HCT116 (cell line): ENCODE measurements at regions not wholly inside any gene's neighbourhood (a gene's known extent, or its start where the extent isn't known, plus 50 kb on each side); places are given as distances from the start of the nearest gene placed in this dataset.

Experiments
- ATAC-seq: fragments of 200-7000 bp; cut with Tn5 transposase; 2 replicates; pipeline ENCODE4 v1.9.1; 2020; ENCODE audit warnings: mild to moderate bottlenecking, moderate library complexity
- BruUV-seq: library from RNA; stranded (reverse); fragments of 400-500 nt; replicated peaks from 2 replicates; lab custom pipeline; 2021; lab: Mats Ljungman, UMichigan
- CTCF ChIA-PET: fragments of 300-600 bp; sonication (Branson Sonifier 250); formaldehyde crosslinking; loops from one replicate; lab custom pipeline; 2021; ENCODE audit warnings: antibody characterized with exemption; lab: Charles Lee
- POLR2A ChIA-PET: fragments of 300-600, 350-600 bp; sonication (Branson Sonifier 250); formaldehyde crosslinking; loops from one replicate; lab custom pipeline; 2021; ENCODE audit warnings: antibody characterized with exemption; lab: Charles Lee
- RAD21 ChIA-PET, 2 experiments: fragments of 300-600 bp; sonication (Branson Sonifier 250); formaldehyde crosslinking; loops; one replicate each; lab custom pipeline; 2023; ENCODE audit warnings: low total read pairs in 2 of 2; ENCODE audit not compliant: uncharacterized antibody in 2 of 2, unreplicated experiment in 2 of 2, low non-redundant PET in 1 of 2; lab: Charles Lee
- DNase-seq: peaks from one replicate; pipeline ENCODE4 v3.0.0-alpha.2; 2010; ENCODE audit warnings: low read depth, low spot score
- H2AFZ ChIP-seq: fragments of 200-600 bp; shearing (Covaris generic), sonication (generic); 2 replicates; pipeline ENCODE4 v1.6.1; 2017; ENCODE audit warnings: low read depth, mixed run types, mixed read lengths, antibody characterized with exemption, low read length; ENCODE audit not compliant: poor library complexity, severe bottlenecking
- H3K27ac ChIP-seq: 2 replicates; pipeline ENCODE4 v1.5.1; 2012; ENCODE audit warnings: low read depth, low read length
- H3K27me3 ChIP-seq: fragments of 200-600 bp; sonication (generic); 2 replicates; pipeline ENCODE4 v1.6.1; 2016; ENCODE audit warnings: mixed run types, low read length, mixed read lengths; ENCODE audit not compliant: insufficient read depth
- H3K36me3 ChIP-seq, 2 experiments: fragments of 200-500 bp in 1 of 2; fragments of 200-600 bp in 1 of 2; sonication (Bioruptor generic) in 1 of 2; sonication (generic) in 1 of 2; 2 replicates each; pipeline versions ENCODE4 v1.5.1 to v1.6.1; 2014 to 2016; ENCODE audit warnings: low read length in 2 of 2, inconsistent platforms in 1 of 2, mixed read lengths in 1 of 2, mixed run types in 1 of 2; ENCODE audit not compliant: insufficient read depth in 2 of 2, control insufficient read depth in 1 of 2
- H3K4me1 ChIP-seq, 2 experiments: fragments of 200-600 bp in 1 of 2; sonication (generic) in 1 of 2; 2 replicates each; pipeline versions ENCODE4 v1.5.1 to v1.6.1; 2012 to 2017; ENCODE audit warnings: low read length in 2 of 2, inconsistent platforms in 1 of 2, mild to moderate bottlenecking in 1 of 2, mixed read lengths in 1 of 2, mixed run types in 1 of 2, moderate library complexity in 1 of 2; ENCODE audit not compliant: insufficient read depth in 2 of 2, control insufficient read depth in 1 of 2
- H3K4me2 ChIP-seq: fragments of 200-600 bp; sonication (generic); 2 replicates; pipeline ENCODE4 v1.6.1; 2017; ENCODE audit warnings: mixed run types, low read length, mixed read lengths
- H3K4me3 ChIP-seq, 2 experiments: fragments of 200-600 bp in 1 of 2; sonication (generic) in 1 of 2; replicated peaks in 1 of 2; 2 replicates each; pipeline ENCODE4 v1.5.1; 2011 to 2016; ENCODE audit warnings: low read length in 2 of 2, control low read depth in 1 of 2, low read depth in 1 of 2, mild to moderate bottlenecking in 1 of 2, mixed read lengths in 1 of 2, mixed run types in 1 of 2
- H3K79me2 ChIP-seq: fragments of 200-600 bp; sonication (generic); 2 replicates; pipeline ENCODE4 v1.6.1; 2017; ENCODE audit warnings: mild to moderate bottlenecking, mixed run types, low read length, moderate library complexity, mixed read lengths; ENCODE audit not compliant: insufficient read depth
- H3K9ac ChIP-seq: fragments of 200-600 bp; sonication (generic); 2 replicates; pipeline ENCODE4 v1.6.1; 2016; ENCODE audit warnings: low read length, mixed read lengths
- H3K9me2 ChIP-seq: fragments of 200-600 bp; sonication (generic), shearing (Covaris generic); 2 replicates; pipeline ENCODE4 v1.6.1; 2017; ENCODE audit warnings: mixed run types, mild to moderate bottlenecking, moderate library complexity; ENCODE audit not compliant: insufficient read depth
- H3K9me3 ChIP-seq, 2 experiments: fragments of 200-500 bp in 1 of 2; fragments of 200-600 bp in 1 of 2; sonication (Bioruptor generic) in 1 of 2; sonication (generic) in 1 of 2; 2 replicates each; pipeline ENCODE4 v1.6.1; 2014 to 2017; ENCODE audit warnings: low read length in 2 of 2, mixed read lengths in 2 of 2, inconsistent platforms in 1 of 2, low read depth in 1 of 2, mild to moderate bottlenecking in 1 of 2, mixed run types in 1 of 2, moderate library complexity in 1 of 2; ENCODE audit not compliant: control insufficient read depth in 1 of 2, insufficient read depth in 1 of 2
- H4K20me1 ChIP-seq: fragments of 200-600 bp; sonication (generic), shearing (Covaris generic); 2 replicates; pipeline ENCODE4 v1.6.1; 2017; ENCODE audit warnings: mixed run types, mild to moderate bottlenecking, moderate library complexity; ENCODE audit not compliant: insufficient read depth
- CTCF ChIP-seq, 3 experiments: fragments of 200-600 bp in 1 of 3; sonication (generic) in 1 of 3; IDR thresholded peaks in 2 of 3; conservative IDR thresholded peaks in 1 of 3; 2 replicates each; pipeline ENCODE4 v1.5.1; 2012 to 2017; ENCODE audit warnings: low read depth in 2 of 3, low read length in 2 of 3, antibody characterized with exemption in 1 of 3, borderline replicate concordance in 1 of 3, control low read depth in 1 of 3, mild to moderate bottlenecking in 1 of 3, mixed read lengths in 1 of 3, mixed run types in 1 of 3, moderate library complexity in 1 of 3; ENCODE audit not compliant: insufficient read depth in 1 of 3
- EGR1 ChIP-seq: IDR thresholded peaks from 2 replicates; pipeline ENCODE4 v1.6.1; 2012; ENCODE audit warnings: low read depth
- ELF1 ChIP-seq: IDR thresholded peaks from 2 replicates; pipeline ENCODE4 v1.6.1; 2012; ENCODE audit warnings: low read depth, borderline replicate concordance
- EZH2 ChIP-seq: fragments of 200-600 bp; sonication (generic); IDR thresholded peaks from 2 replicates; pipeline ENCODE4 v1.6.1; 2017; ENCODE audit warnings: antibody characterized with exemption, mixed run types
- FOSL1 ChIP-seq: IDR thresholded peaks from 2 replicates; pipeline ENCODE4 v1.6.1; 2012; ENCODE audit warnings: low read depth
- JUND ChIP-seq: IDR thresholded peaks from 2 replicates; pipeline ENCODE4 v1.6.1; 2012
- REST ChIP-seq: IDR thresholded peaks from 2 replicates; pipeline ENCODE4 v1.6.1; 2012; ENCODE audit warnings: low read depth
- SIN3A ChIP-seq: IDR thresholded peaks from 2 replicates; pipeline ENCODE4 v1.6.1; 2012; ENCODE audit warnings: low read depth
- SRF ChIP-seq: IDR thresholded peaks from 2 replicates; pipeline ENCODE4 v1.6.1; 2012; ENCODE audit warnings: low read depth
- intact Hi-C: fragments of 100-400 bp; cut with micrococcal nuclease; formaldehyde crosslinking; loops from 2 replicates; pipeline ENCODE4 v1.10.0; 2022

GRCh38 chr3:17947833-17948232, 205.4 kb upstream of the TBC1D5 start:
- RAD21 ChIA-PET = no interaction called here
- H3K9me2 ChIP-seq = no peaks in the 10 kb centered on the region
- H3K4me1 ChIP-seq = no peaks in the 10 kb centered on the region
- CTCF ChIA-PET = no interaction called here
- BruUV-seq = no TSS peak
- no peak overlapping the region for H2AFZ ChIP-seq
- no peak overlapping the region for H3K27ac ChIP-seq
- H3K79me2 ChIP-seq = no peaks in the 10 kb centered on the region
- no peaks in the 10 kb centered on the region for H3K9me3 ChIP-seq
- TF ChIP-seq EGR1 = no peak
- TF ChIP-seq JUND = no peak
- no peak for TF ChIP-seq REST
- TF ChIP-seq CTCF (IDR thresholded peaks at IDR 0.05 in 2 of 3, conservative IDR thresholded peaks at IDR 0.05 in 1 of 3; ENCODE audit: borderline replicate concordance in 1 of 3, insufficient read depth in 1 of 3, low read depth in 2 of 3, low read length in 2 of 3) = no peak
- no peak for TF ChIP-seq FOSL1
- no peak for TF ChIP-seq SIN3A
- no peak for TF ChIP-seq ELF1
- TF ChIP-seq SRF = no peak
- TF ChIP-seq EZH2 = no peak
- POLR2A ChIA-PET = no interaction called here
- H4K20me1 ChIP-seq = no peaks in the 10 kb centered on the region
- no peaks in the 10 kb centered on the region for H3K36me3 ChIP-seq
- H3K27me3 ChIP-seq = no peaks in the 10 kb centered on the region
- intact Hi-C loops = no loop called here
- no peak for ATAC-seq
- no peak overlapping the region for H3K4me3 ChIP-seq
- H3K4me2 ChIP-seq = no peak overlapping the region
- no peak overlapping the region for H3K9ac ChIP-seq
- no peak for DNase-seq
